Muscle of leg (tissue), 3 donors: ENCODE measurements at regions not wholly inside any gene's neighbourhood (a gene's known extent, or its start where the extent isn't known, plus 50 kb on each side); places are given as distances from the start of the nearest gene placed in this dataset.

Experiments
- DNase-seq: peaks from one replicate; pipeline ENCODE4 v3.0.0; 2013
- H3K27ac ChIP-seq: one replicate; pipeline ENCODE4 v1.5.1; 2013; ENCODE audit warnings: mild to moderate bottlenecking, low read length, control low read depth
- H3K27me3 ChIP-seq: one replicate; pipeline ENCODE4 v1.6.1; 2013; ENCODE audit warnings: low read length; ENCODE audit not compliant: control insufficient read depth, insufficient read depth
- H3K36me3 ChIP-seq: one replicate; pipeline ENCODE4 v1.6.1; 2013; ENCODE audit warnings: low read length; ENCODE audit not compliant: control insufficient read depth, insufficient read depth
- H3K4me1 ChIP-seq: one replicate; pipeline ENCODE4 v1.6.1; 2013; ENCODE audit warnings: low read length; ENCODE audit not compliant: control insufficient read depth, insufficient read depth
- H3K4me3 ChIP-seq: one replicate; pipeline ENCODE4 v1.5.1; 2013; ENCODE audit warnings: low read length, control low read depth
- H3K9me3 ChIP-seq: replicated peaks from 2 replicates; pipeline ENCODE4 v1.6.1; 2013; ENCODE audit warnings: low read depth, low read length; ENCODE audit not compliant: control insufficient read depth
- WGBS: methylation state at CpG from one replicate; pipeline ENCODE4 v1.1.5; 2013; ENCODE audit warnings: missing lambda C conversion rate; ENCODE audit not compliant: insufficient coverage; 5-methylcytosine and 5-hydroxymethylcytosine counted together

DNA sequence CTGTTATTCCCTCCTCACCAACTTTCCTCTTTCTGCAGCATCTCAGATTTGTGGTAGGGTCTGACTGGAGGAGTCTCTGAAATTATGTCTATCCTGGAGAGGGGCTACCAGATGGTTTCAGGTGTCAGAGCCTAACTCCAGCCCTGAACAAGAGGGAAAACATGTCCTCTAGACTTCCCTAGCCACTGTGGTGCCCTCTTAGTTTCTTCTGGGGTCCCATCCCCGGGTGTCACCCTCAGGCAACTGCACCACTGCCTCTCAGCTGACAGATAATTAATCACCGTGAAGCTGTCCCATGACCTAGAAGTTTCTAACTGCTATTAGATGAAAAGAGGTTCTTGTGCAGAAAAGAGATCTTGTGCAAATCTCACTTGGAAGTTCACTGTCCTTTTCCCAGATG is 95.1 kb upstream of the CELF4 start:
- H3K4me1 ChIP-seq = no peaks in the 10 kb centered on the region
- no peaks in the 10 kb centered on the region for H3K9me3 ChIP-seq
- no peak overlapping the region for H3K27ac ChIP-seq
- no peak for DNase-seq
- no peaks in the 10 kb centered on the region for H3K27me3 ChIP-seq
- H3K4me3 ChIP-seq = no peak overlapping the region
- no peaks in the 10 kb centered on the region for H3K36me3 ChIP-seq
- WGBS = 80% methylated on average over 1 of the region's 2 CpGs

DNA sequence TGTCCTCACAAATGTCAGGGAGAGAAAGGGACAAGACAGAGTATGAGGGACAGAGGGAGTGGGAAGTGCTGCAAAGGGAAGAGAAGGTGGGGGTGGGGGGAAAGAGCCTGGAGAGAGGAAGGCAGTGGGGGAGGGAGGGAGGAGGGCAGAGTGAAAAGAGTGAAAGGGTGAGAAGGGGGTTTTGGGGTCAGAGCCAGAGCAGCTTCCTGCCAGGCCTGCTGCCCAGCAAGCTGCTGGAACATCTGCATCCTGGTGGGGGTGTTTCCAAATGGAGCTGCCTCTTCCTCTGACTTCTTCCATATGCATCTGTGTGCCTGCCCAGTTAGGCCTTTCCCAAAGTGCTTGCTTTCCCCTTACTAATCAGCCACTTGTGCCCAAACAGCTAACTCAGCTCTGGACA is 94.3 kb upstream of the CELF4 start:
- Histone ChIP-seq H3K27me3 (no peaks in the 10 kb centered on the region), H3K4me3 (no peak overlapping the region), H3K27ac (no peak overlapping the region), H3K4me1 (no peaks in the 10 kb centered on the region), H3K36me3 (no peaks in the 10 kb centered on the region), H3K9me3 (no peaks in the 10 kb centered on the region)
- DNase-seq = peak; percentile 24

- no peak overlapping the region for H3K4me3 ChIP-seq
- H3K4me1 ChIP-seq = no peaks in the 10 kb centered on the region
- WGBS = no CpG with 5 or more reads among the region's 1 CpG
- no peaks in the 10 kb centered on the region for H3K36me3 ChIP-seq
- no peaks in the 10 kb centered on the region for H3K9me3 ChIP-seq
- no peak overlapping the region for H3K27ac ChIP-seq
- DNase-seq = no peak
- no peaks in the 10 kb centered on the region for H3K27me3 ChIP-seq
Observed at GRCh38 chr18:37658894-37659293, 93.3 kb upstream of the CELF4 start.

- WGBS = 0% methylated on average over 1 of the region's 1 CpG
- DNase-seq = peak; percentile 81
Observed at GRCh38 chr18:37657493-37657892, 91.9 kb upstream of the CELF4 start.

GRCh38 chr18:37654731-37655369 is 89.3 kb upstream of the CELF4 start:
- Histone ChIP-seq H3K9me3 (no peaks in the 10 kb centered on the region), H3K27me3 (no peaks in the 10 kb centered on the region), H3K36me3 (no peaks in the 10 kb centered on the region), H3K27ac (no peak overlapping the region), H3K4me1 (no peaks in the 10 kb centered on the region), H3K4me3 (no peak overlapping the region)
- no peak for DNase-seq
- WGBS = 72% methylated on average over 2 of the region's 4 CpGs

More at GRCh38 chr18:37657493-37657892, 91.9 kb upstream of the CELF4 start:
- Histone ChIP-seq H3K27ac (no peak overlapping the region), H3K27me3 (no peaks in the 10 kb centered on the region), H3K9me3 (no peaks in the 10 kb centered on the region), H3K36me3 (no peaks in the 10 kb centered on the region), H3K4me1 (no peaks in the 10 kb centered on the region), H3K4me3 (no peak overlapping the region)

GRCh38 chr18:37654034-37654433 is 88.4 kb upstream of the CELF4 start:
- no peaks in the 10 kb centered on the region for H3K4me1 ChIP-seq
- no peak overlapping the region for H3K4me3 ChIP-seq
- no peak overlapping the region for H3K27ac ChIP-seq
- WGBS = 78% methylated on average over 1 of the region's 3 CpGs
- no peaks in the 10 kb centered on the region for H3K9me3 ChIP-seq
- no peaks in the 10 kb centered on the region for H3K27me3 ChIP-seq
- H3K36me3 ChIP-seq = no peaks in the 10 kb centered on the region
- DNase-seq = no peak

GRCh38 chr18:37653618-37654017 is 88.0 kb upstream of the CELF4 start:
- Histone ChIP-seq H3K4me3 (no peak overlapping the region), H3K9me3 (no peaks in the 10 kb centered on the region), H3K36me3 (no peaks in the 10 kb centered on the region), H3K27me3 (no peaks in the 10 kb centered on the region), H3K27ac (no peak overlapping the region), H3K4me1 (no peaks in the 10 kb centered on the region)
- no peak for DNase-seq
- WGBS = no CpG with 5 or more reads among the region's 2 CpGs

DNA sequence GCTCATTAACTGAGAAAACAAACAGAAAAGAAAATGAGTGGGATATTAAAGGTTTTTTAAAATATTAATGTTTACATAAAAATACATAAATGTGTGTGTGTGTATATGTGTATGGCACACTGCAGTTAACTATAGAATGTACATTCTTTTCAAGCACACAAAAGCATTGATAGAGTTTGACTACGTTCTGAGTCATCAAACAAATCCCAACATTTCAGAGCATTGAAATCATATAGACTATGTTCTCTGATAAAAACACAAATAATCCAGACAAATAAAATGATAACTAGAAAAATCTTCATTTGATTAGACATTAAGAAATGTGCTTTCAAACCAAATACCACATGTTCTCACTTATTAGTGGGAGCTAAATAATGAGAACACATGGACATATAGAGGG is 84.3 kb upstream of the CELF4 start:
- no peak for DNase-seq
- Histone ChIP-seq H3K9me3 (no peaks in the 10 kb centered on the region), H3K27ac (no peak overlapping the region), H3K4me1 (no peaks in the 10 kb centered on the region), H3K36me3 (no peaks in the 10 kb centered on the region), H3K4me3 (no peak overlapping the region), H3K27me3 (no peaks in the 10 kb centered on the region)
- WGBS = no CpG with 5 or more reads among the region's 1 CpG

- Histone ChIP-seq H3K27ac (no peak overlapping the region), H3K36me3 (no peaks in the 10 kb centered on the region)
Observed at GRCh38 chr18:37649416-37649815, 83.8 kb upstream of the CELF4 start.

DNA sequence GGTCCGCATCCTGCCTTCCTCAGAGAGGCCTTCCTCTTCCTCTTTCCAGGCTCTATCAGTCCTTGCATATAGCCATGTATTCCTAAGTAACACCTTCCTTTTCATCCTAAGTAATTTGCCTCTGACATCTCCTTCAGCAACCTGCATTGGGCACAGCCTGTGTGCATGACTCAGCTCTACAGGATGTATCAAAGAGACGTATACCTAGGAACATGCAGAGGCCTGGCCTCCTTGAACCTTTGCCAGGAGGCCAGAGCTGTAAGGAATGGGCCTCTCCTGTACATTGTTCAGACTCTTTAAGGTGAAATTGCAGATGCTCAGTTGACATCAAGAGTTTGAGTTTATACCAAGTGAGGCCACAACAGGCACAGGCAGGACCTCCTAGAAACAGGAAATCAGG is 76.0 kb upstream of the CELF4 start:
- no peak for DNase-seq
- Histone ChIP-seq H3K27me3 (no peaks in the 10 kb centered on the region), H3K4me1 (no peaks in the 10 kb centered on the region), H3K9me3 (peaks cover 8% of the 10 kb centered on the region), H3K4me3 (no peak overlapping the region), H3K27ac (no peak overlapping the region), H3K36me3 (no peaks in the 10 kb centered on the region)
- 71% methylated on average over 1 of the region's 2 CpGs for WGBS

More at GRCh38 chr18:37649416-37649815, 83.8 kb upstream of the CELF4 start:
- Histone ChIP-seq H3K4me1 (no peaks in the 10 kb centered on the region), H3K4me3 (no peak overlapping the region), H3K27me3 (no peaks in the 10 kb centered on the region), H3K9me3 (peaks cover 2% of the 10 kb centered on the region)
- no peak for DNase-seq

- no peak overlapping the region for H3K4me3 ChIP-seq
- no peak overlapping the region for H3K27ac ChIP-seq
- no peaks in the 10 kb centered on the region for H3K36me3 ChIP-seq
- no peaks in the 10 kb centered on the region for H3K4me1 ChIP-seq
- DNase-seq = no peak
- no peaks in the 10 kb centered on the region for H3K27me3 ChIP-seq
- peaks cover 8% of the 10 kb centered on the region for H3K9me3 ChIP-seq
Observed at GRCh38 chr18:37640504-37640903, 74.9 kb upstream of the CELF4 start.
